ENCODE measurements at regions not wholly inside any gene's neighbourhood (a gene's known extent, or its start where the extent isn't known, plus 50 kb on each side); places are given as distances from the start of the nearest gene placed in this dataset.

- DNase-seq = no peak
These were observed 110.0 kb upstream of the ARHGAP5 start for GRCh38 chr14:31966896-31967668.

- DNase-seq = no peak
These were observed 109.5 kb upstream of the ARHGAP5 start for GRCh38 chr14:31967669-31967975.

- DNase-seq = no peak
These were observed 108.8 kb upstream of the ARHGAP5 start for GRCh38 chr14:31968107-31968810.

- DNase-seq = no peak
These were observed 108.0 kb upstream of the ARHGAP5 start for GRCh38 chr14:31968956-31969698.

- DNase-seq = no peak
These were observed 107.3 kb upstream of the ARHGAP5 start for GRCh38 chr14:31969699-31970240.

GRCh38 chr14:31970744-31971143 lies 106.4 kb upstream of the ARHGAP5 start:
- no peak for DNase-seq

- DNase-seq = no peak
These were observed 105.5 kb upstream of the ARHGAP5 start for GRCh38 chr14:31971612-31972011.

- DNase-seq = no peak
These were observed 100.0 kb upstream of the ARHGAP5 start for GRCh38 chr14:31977001-31977556.

- DNase-seq = no peak
These were observed 98.7 kb upstream of the ARHGAP5 start for GRCh38 chr14:31978423-31978822.

GRCh38 chr14:31982642-31983041 lies 94.5 kb upstream of the ARHGAP5 start:
- no peak for DNase-seq

GRCh38 chr14:31986405-31986804 lies 90.7 kb upstream of the ARHGAP5 start:
- DNase-seq = no peak

GRCh38 chr14:31987721-31988120 lies 89.4 kb upstream of the ARHGAP5 start:
- DNase-seq = no peak

- DNase-seq = no peak
These were observed 88.9 kb upstream of the ARHGAP5 start for GRCh38 chr14:31988244-31988643.

- DNase-seq = no peak
These were observed 86.8 kb upstream of the ARHGAP5 start for GRCh38 chr14:31990183-31990857.

- DNase-seq = no peak
These were observed 86.1 kb upstream of the ARHGAP5 start for GRCh38 chr14:31990926-31991572.

GRCh38 chr14:31992011-31992447 lies 85.1 kb upstream of the ARHGAP5 start:
- no peak for DNase-seq

GRCh38 chr14:31993521-31993951 lies 83.6 kb upstream of the ARHGAP5 start:
- DNase-seq = no peak

- no peak for DNase-seq
These were observed 82.6 kb upstream of the ARHGAP5 start for GRCh38 chr14:31994391-31995033.

- DNase-seq = no peak
These were observed 73.5 kb upstream of the ARHGAP5 start for GRCh38 chr14:32003585-32003984.

GRCh38 chr14:32004300-32004699 lies 72.8 kb upstream of the ARHGAP5 start:
- no peak for DNase-seq

- DNase-seq = no peak
These were observed 71.5 kb upstream of the ARHGAP5 start for GRCh38 chr14:32005628-32006027.
